HepG2 (cell line): ENCODE measurements at regions not wholly inside any gene's neighbourhood (a gene's known extent, or its start where the extent isn't known, plus 50 kb on each side); places are given as distances from the start of the nearest gene placed in this dataset.

Experiments used
- ADNP ChIP-seq: sonication (generic); formaldehyde crosslinking; IDR thresholded peaks from 2 replicates; pipeline ENCODE4 v1.4.0; 2020; ENCODE audit warnings: missing genetic modification reagents
- ATF7-NPFF ChIP-seq: sonication (generic); formaldehyde crosslinking; IDR thresholded peaks from 2 replicates; pipeline ENCODE4 v1.8.1; 2023; ENCODE audit warnings: mild to moderate bottlenecking, low read depth, missing genetic modification reagents, moderate library complexity
- FOSL2 ChIP-seq: sonication (generic); formaldehyde crosslinking; IDR thresholded peaks from 2 replicates; pipeline ENCODE4 v1.4.0; 2020; ENCODE audit warnings: missing genetic modification reagents
- FOXK1 ChIP-seq: sonication (generic); formaldehyde crosslinking; IDR thresholded peaks from 2 replicates; pipeline ENCODE4 v1.4.0; 2020; ENCODE audit warnings: low read depth, missing genetic modification reagents, borderline replicate concordance
- HMGXB4 ChIP-seq, 2 experiments: sonication (generic) in 1 of 2; formaldehyde crosslinking in 1 of 2; IDR thresholded peaks; 2 replicates each; pipeline versions ENCODE4 v1.4.0 to v1.6.1; 2018 to 2020; ENCODE audit warnings: missing genetic modification reagents in 2 of 2, borderline replicate concordance in 1 of 2, low read depth in 1 of 2, mild to moderate bottlenecking in 1 of 2, missing biosample characterization in 1 of 2
- IKZF4 ChIP-seq: sonication (generic); formaldehyde crosslinking; IDR thresholded peaks from 2 replicates; pipeline ENCODE4 v1.5.1; 2020; ENCODE audit warnings: borderline replicate concordance, mild to moderate bottlenecking, low read depth, missing genetic modification reagents; ENCODE audit errors: not compliant biosample characterization
- MBD4 ChIP-seq: IDR thresholded peaks from 2 replicates; pipeline ENCODE4 v1.6.1; 2012; ENCODE audit warnings: low read length, inconsistent platforms, borderline replicate concordance
- MED8 ChIP-seq: sonication (generic); formaldehyde crosslinking; IDR thresholded peaks from 2 replicates; pipeline ENCODE4 v1.8.1; 2023; ENCODE audit warnings: mild to moderate bottlenecking, missing genetic modification reagents; ENCODE audit not compliant: insufficient replicate concordance
- NFKB2 ChIP-seq: sonication (generic); formaldehyde crosslinking; IDR thresholded peaks from 2 replicates; pipeline ENCODE4 v1.4.0; 2020; ENCODE audit warnings: missing genetic modification reagents, borderline replicate concordance
- REST ChIP-seq, 2 experiments: IDR thresholded peaks; 2 replicates each; pipeline ENCODE4 v1.6.1; 2011 to 2012; ENCODE audit warnings: low read length in 2 of 2, borderline replicate concordance in 1 of 2, low read depth in 1 of 2, mild to moderate bottlenecking in 1 of 2, moderate library complexity in 1 of 2
- RFXANK ChIP-seq: IDR thresholded peaks from 2 replicates; pipeline ENCODE4 v1.6.1; 2016
- SNAI1 ChIP-seq: sonication (generic); formaldehyde crosslinking; IDR thresholded peaks from 2 replicates; pipeline ENCODE4 v1.5.0; 2020; ENCODE audit warnings: mild to moderate bottlenecking, missing genetic modification reagents, borderline replicate concordance
- STAG1 ChIP-seq: sonication (generic); formaldehyde crosslinking; IDR thresholded peaks from 2 replicates; pipeline ENCODE4 v1.4.0; 2020; ENCODE audit warnings: missing genetic modification reagents
- ZBTB25 ChIP-seq: IDR thresholded peaks from 2 replicates; pipeline ENCODE4 v1.6.1; 2018; ENCODE audit warnings: missing genetic modification reagents
- ZKSCAN8 ChIP-seq: IDR thresholded peaks from 2 replicates; pipeline ENCODE4 v1.6.1; 2016; ENCODE audit warnings: borderline replicate concordance, missing genetic modification reagents, missing compliant biosample characterization
- ZNF264 ChIP-seq: sonication (generic); formaldehyde crosslinking; IDR thresholded peaks from 2 replicates; pipeline ENCODE4 v1.4.0; 2020; ENCODE audit warnings: missing genetic modification reagents
- ZNF343 ChIP-seq: sonication (generic); formaldehyde crosslinking; IDR thresholded peaks from 2 replicates; pipeline ENCODE4 v1.4.0; 2020; ENCODE audit warnings: mild to moderate bottlenecking, missing genetic modification reagents
- ZNF672 ChIP-seq: sonication (generic); formaldehyde crosslinking; IDR thresholded peaks from 2 replicates; pipeline ENCODE4 v1.8.1; 2022; ENCODE audit warnings: missing genetic modification reagents
- ZNF674 ChIP-seq: sonication (generic); formaldehyde crosslinking; IDR thresholded peaks from 2 replicates; pipeline ENCODE4 v1.5.0; 2020; ENCODE audit warnings: low read depth, mild to moderate bottlenecking, missing genetic modification reagents
- TF ChIP-seq, protein P1 (sequence below): sonication (generic); formaldehyde crosslinking; conservative IDR thresholded peaks from 2 replicates; pipeline ENCODE4 v1.4.0; 2020; ENCODE audit warnings: missing genetic modification reagents

DNA sequence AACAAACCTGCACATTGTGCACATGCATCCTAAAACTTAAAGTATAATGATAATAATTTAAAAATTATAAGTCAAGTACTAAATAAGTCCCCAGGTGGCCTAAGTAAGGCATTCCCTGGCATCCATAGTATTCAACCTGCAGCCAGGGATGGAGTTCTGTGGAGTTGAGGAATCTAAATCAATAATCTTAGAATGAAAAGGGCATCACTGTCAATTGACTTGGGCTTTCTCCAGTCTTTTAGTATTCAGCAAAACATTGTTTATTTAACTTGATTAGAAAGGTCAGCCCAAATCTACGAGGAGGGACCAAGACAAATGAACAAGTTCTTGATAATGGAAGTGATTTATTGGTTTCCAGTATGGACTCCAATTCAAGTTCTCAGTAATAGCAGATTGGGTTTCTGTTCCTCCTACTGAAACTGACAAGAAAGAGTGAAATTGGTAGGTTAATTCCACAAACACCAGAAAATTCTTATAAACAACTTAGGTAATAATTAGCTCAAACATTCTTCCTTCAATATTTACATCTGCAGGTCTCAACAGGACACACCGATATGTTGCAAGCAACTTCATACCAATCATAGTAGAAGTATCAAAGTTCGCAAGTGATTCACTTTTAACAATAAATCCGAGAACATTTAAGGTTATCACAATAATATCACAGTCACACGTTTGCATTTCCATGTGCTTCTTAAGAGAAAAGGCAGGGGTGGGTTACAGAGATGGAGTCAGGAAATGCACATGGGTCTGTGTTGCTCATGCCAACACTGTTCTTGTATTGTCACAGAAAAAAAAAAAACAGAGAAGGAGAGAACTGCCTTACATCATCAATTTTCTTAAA lies 51.7 kb upstream of the EHBP1 start (continued):
- TF ChIP-seq RFXANK (CRISPR knock-in tag) (0 out of 2 replicates have a peak, but pooled peaks have one; percentile 8), ZNF264 (CRISPR knock-in tag) (peak; percentile 55; the same call in 1 of the 2 replicates), FOSL2 (CRISPR knock-in tag) (peak; percentile 84), ZBTB25 (CRISPR knock-in tag) (peak; percentile 90), ZNF674 (CRISPR knock-in tag) (no peak), FOXK1 (peak; percentile 90; the same call in 1 of the 2 replicates), ADNP (CRISPR knock-in tag) (no peak), MED8 (CRISPR knock-in tag) (peak; percentile 75), ATF7-NPFF (0 out of 2 replicates have a peak, but pooled peaks have one; percentile 26), ZNF343 (no peak), STAG1 (CRISPR knock-in tag) (peak; percentile 22), MBD4 (peak; percentile 89; the same call in 1 of the 2 replicates), ZNF672 (CRISPR knock-in tag) (no peak), IKZF4 (CRISPR knock-in tag) (no peak), REST (IDR thresholded peaks at IDR 0.05; ENCODE audit: borderline replicate concordance in 1 of 2, low read depth in 1 of 2, low read length in 2 of 2) (0 out of 4 replicates have a peak, but pooled peaks of 1 of the 2 experiments have one; percentile 22), HMGXB4 (CRISPR knock-in tag; IDR thresholded peaks at IDR 0.05; ENCODE audit: borderline replicate concordance in 1 of 2, low read depth in 1 of 2) (no peak; a peak in 1 of 4 replicates), ZKSCAN8 (peak; percentile 84), NFKB2 (CRISPR knock-in tag) (no peak), SNAI1 (CRISPR knock-in tag) (no peak)
- TF ChIP-seq, protein P1, sequence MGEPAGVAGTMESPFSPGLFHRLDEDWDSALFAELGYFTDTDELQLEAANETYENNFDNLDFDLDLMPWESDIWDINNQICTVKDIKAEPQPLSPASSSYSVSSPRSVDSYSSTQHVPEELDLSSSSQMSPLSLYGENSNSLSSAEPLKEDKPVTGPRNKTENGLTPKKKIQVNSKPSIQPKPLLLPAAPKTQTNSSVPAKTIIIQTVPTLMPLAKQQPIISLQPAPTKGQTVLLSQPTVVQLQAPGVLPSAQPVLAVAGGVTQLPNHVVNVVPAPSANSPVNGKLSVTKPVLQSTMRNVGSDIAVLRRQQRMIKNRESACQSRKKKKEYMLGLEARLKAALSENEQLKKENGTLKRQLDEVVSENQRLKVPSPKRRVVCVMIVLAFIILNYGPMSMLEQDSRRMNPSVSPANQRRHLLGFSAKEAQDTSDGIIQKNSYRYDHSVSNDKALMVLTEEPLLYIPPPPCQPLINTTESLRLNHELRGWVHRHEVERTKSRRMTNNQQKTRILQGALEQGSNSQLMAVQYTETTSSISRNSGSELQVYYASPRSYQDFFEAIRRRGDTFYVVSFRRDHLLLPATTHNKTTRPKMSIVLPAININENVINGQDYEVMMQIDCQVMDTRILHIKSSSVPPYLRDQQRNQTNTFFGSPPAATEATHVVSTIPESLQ (CRISPR knock-in tag): peak; percentile 93; the same call in 1 of the 2 replicates
